CD4-positive, alpha-beta memory T cell (primary cell): ENCODE measurements at regions not wholly inside any gene's neighbourhood (a gene's known extent, or its start where the extent isn't known, plus 50 kb on each side); places are given as distances from the start of the nearest gene placed in this dataset.

Experiments used
- CTCF ChIA-PET: fragments of 350-600 bp; sonication (Branson Sonifier 250); formaldehyde crosslinking; loops from one replicate; lab custom pipeline; 2021; ENCODE audit warnings: inconsistent platforms; ENCODE audit not compliant: partially characterized antibody; lab: Charles Lee
- POLR2A ChIA-PET: fragments of 350-600 bp; sonication (Branson Sonifier 250); formaldehyde crosslinking; loops from one replicate; lab custom pipeline; 2021; ENCODE audit not compliant: partially characterized antibody; lab: Charles Lee
- DNase-seq, 5 donors: peaks; one replicate each; pipeline versions ENCODE4 v3.0.0 to v3.0.0-alpha.2; 2020 to 2022; ENCODE audit warnings: mixed read lengths in 1 of 5
- H3K27ac ChIP-seq: one replicate; pipeline ENCODE4 v1.7.0; 2013; ENCODE audit warnings: low read depth, low read length
- H3K27me3 ChIP-seq: 2 replicates; pipeline ENCODE4 v1.7.0; 2013; ENCODE audit warnings: mild to moderate bottlenecking, low read length, moderate library complexity; ENCODE audit not compliant: insufficient read depth
- H3K36me3 ChIP-seq: 2 replicates; pipeline ENCODE4 v1.7.0; 2013; ENCODE audit warnings: mild to moderate bottlenecking, low read length, moderate library complexity; ENCODE audit not compliant: insufficient read depth
- H3K4me1 ChIP-seq: 2 replicates; pipeline ENCODE4 v1.7.0; 2013; ENCODE audit warnings: mild to moderate bottlenecking, low read length, moderate library complexity; ENCODE audit not compliant: insufficient read depth
- H3K4me3 ChIP-seq, 2 donors: one replicate each; pipeline ENCODE4 v1.7.0; 2013; ENCODE audit warnings: low read length in 2 of 2, mild to moderate bottlenecking in 1 of 2
- H3K9me3 ChIP-seq, 2 donors: one replicate each; pipeline ENCODE4 v1.7.0; 2013; ENCODE audit warnings: low read length in 2 of 2, control low read depth in 1 of 2; ENCODE audit not compliant: control insufficient read depth in 1 of 2
- H3K27ac Mint-ChIP-seq, 7 donors: one replicate each; pipeline ENCODE4 v1.8.0; 2020 to 2021; ENCODE audit warnings: mixed read lengths in 7 of 7, mild to moderate bottlenecking in 6 of 7, inconsistent platforms in 3 of 7, moderate library complexity in 3 of 7
- H3K27me3 Mint-ChIP-seq, 2 donors: one replicate each; pipeline ENCODE4 v1.8.0; 2020 to 2021; ENCODE audit warnings: mixed read lengths in 2 of 2
- H3K36me3 Mint-ChIP-seq, 2 donors: one replicate each; pipeline ENCODE4 v1.8.0; 2020 to 2021; ENCODE audit warnings: mixed read lengths in 2 of 2, inconsistent platforms in 1 of 2, mild to moderate bottlenecking in 1 of 2
- H3K4me1 Mint-ChIP-seq, 4 donors: one replicate each; pipeline ENCODE4 v1.8.0; 2020 to 2021; ENCODE audit warnings: mixed read lengths in 4 of 4, mild to moderate bottlenecking in 1 of 4
- H3K4me3 Mint-ChIP-seq, 8 donors: one replicate each; pipeline ENCODE4 v1.8.0; 2020 to 2021; ENCODE audit warnings: mixed read lengths in 8 of 8, mild to moderate bottlenecking in 7 of 8, moderate library complexity in 6 of 8, inconsistent platforms in 3 of 8
- H3K9me3 Mint-ChIP-seq, 8 donors: one replicate each; pipeline ENCODE4 v1.8.0; 2020 to 2021; ENCODE audit warnings: mixed read lengths in 8 of 8, mild to moderate bottlenecking in 5 of 8, inconsistent platforms in 3 of 8, moderate library complexity in 1 of 8
- intact Hi-C: fragments of 100-400 bp; cut with micrococcal nuclease; formaldehyde crosslinking; loops from one replicate; pipeline ENCODE4 v1.15.1; 2023

GRCh38 chr4:66923081-66923865, 622.0 kb downstream of the CENPC start:
- Mint-ChIP-seq H3K4me3 (no peak overlapping the region), H3K36me3 (no peaks in the 10 kb centered on the region), H3K4me1 (no peaks in the 10 kb centered on the region), H3K27me3 (no peaks in the 10 kb centered on the region), H3K9me3 (peaks cover 0 to 15% (median 4%) of the 10 kb centered on the region in 8 donors), H3K27ac (no peak overlapping the region)
- no peaks in the 10 kb centered on the region for H3K27me3 ChIP-seq
- DNase-seq, result no peak
- no peak overlapping the region for H3K4me3 ChIP-seq
- no peaks in the 10 kb centered on the region for H3K4me1 ChIP-seq
- H3K27ac ChIP-seq, result no peak overlapping the region
- H3K9me3 ChIP-seq, result no peaks in the 10 kb centered on the region
- ChIA-PET POLR2A (no interaction called here), CTCF (no interaction called here)
- H3K36me3 ChIP-seq, result no peaks in the 10 kb centered on the region
- intact Hi-C loops, result no loop called here

GRCh38 chr4:66921433-66921832, 623.9 kb downstream of the CENPC start:
- Mint-ChIP-seq H3K9me3 (peaks cover 0 to 19% (median 8%) of the 10 kb centered on the region in 8 donors), H3K27me3 (no peaks in the 10 kb centered on the region), H3K27ac (no peak overlapping the region), H3K4me1 (no peaks in the 10 kb centered on the region), H3K4me3 (no peak overlapping the region), H3K36me3 (no peaks in the 10 kb centered on the region)
- no peaks in the 10 kb centered on the region for H3K4me1 ChIP-seq
- H3K9me3 ChIP-seq, result no peaks in the 10 kb centered on the region
- DNase-seq, result no peak
- ChIA-PET CTCF (no interaction called here), POLR2A (no interaction called here)
- intact Hi-C loops, result no loop called here
- no peaks in the 10 kb centered on the region for H3K27me3 ChIP-seq
- H3K36me3 ChIP-seq, result no peaks in the 10 kb centered on the region
- no peak overlapping the region for H3K4me3 ChIP-seq
- no peak overlapping the region for H3K27ac ChIP-seq

- intact Hi-C loops, result no loop called here
- no peak for DNase-seq
- ChIA-PET POLR2A (no interaction called here), CTCF (no interaction called here)
- H3K27ac ChIP-seq, result no peak overlapping the region
- no peaks in the 10 kb centered on the region for H3K4me1 Mint-ChIP-seq
- no peaks in the 10 kb centered on the region for H3K36me3 ChIP-seq
- H3K27me3 ChIP-seq, result no peaks in the 10 kb centered on the region
- no peaks in the 10 kb centered on the region for H3K36me3 Mint-ChIP-seq
- no peaks in the 10 kb centered on the region for H3K9me3 ChIP-seq
- H3K27me3 Mint-ChIP-seq, result no peaks in the 10 kb centered on the region
- no peaks in the 10 kb centered on the region for H3K4me1 ChIP-seq
- H3K4me3 Mint-ChIP-seq, result no peak overlapping the region
- H3K9me3 Mint-ChIP-seq, result peaks cover 0 to 19% (median 9%) of the 10 kb centered on the region in 8 donors
- H3K27ac Mint-ChIP-seq, result no peak overlapping the region
- no peak overlapping the region for H3K4me3 ChIP-seq
Measured at GRCh38 chr4:66920514-66920913, 624.8 kb downstream of the CENPC start.

- no peak overlapping the region for H3K4me3 Mint-ChIP-seq
- no peak overlapping the region for H3K4me3 ChIP-seq
- no peak overlapping the region for H3K27ac Mint-ChIP-seq
- H3K4me1 Mint-ChIP-seq, result no peaks in the 10 kb centered on the region
- ChIA-PET POLR2A (no interaction called here), CTCF (no interaction called here)
- H3K9me3 ChIP-seq, result no peaks in the 10 kb centered on the region
- H3K9me3 Mint-ChIP-seq, result peaks cover 0 to 12% (median 5%) of the 10 kb centered on the region in 8 donors
- no peaks in the 10 kb centered on the region for H3K27me3 ChIP-seq
- no peaks in the 10 kb centered on the region for H3K27me3 Mint-ChIP-seq
- H3K27ac ChIP-seq, result no peak overlapping the region
- H3K36me3 ChIP-seq, result no peaks in the 10 kb centered on the region
- intact Hi-C loops, result no loop called here
- H3K36me3 Mint-ChIP-seq, result no peaks in the 10 kb centered on the region
- DNase-seq, result no peak
- no peaks in the 10 kb centered on the region for H3K4me1 ChIP-seq
Measured at GRCh38 chr4:66911880-66912279, 633.4 kb downstream of the CENPC start.

GRCh38 chr4:66906314-66906713, 639.0 kb downstream of the CENPC start:
- Mint-ChIP-seq H3K27me3 (no peaks in the 10 kb centered on the region), H3K9me3 (peaks cover 0 to 11% (median 2%) of the 10 kb centered on the region in 8 donors), H3K4me3 (no peak overlapping the region), H3K27ac (no peak overlapping the region), H3K36me3 (no peaks in the 10 kb centered on the region), H3K4me1 (no peaks in the 10 kb centered on the region)
- ChIA-PET CTCF (no interaction called here), POLR2A (no interaction called here)
- Histone ChIP-seq H3K36me3 (no peaks in the 10 kb centered on the region), H3K4me3 (no peak overlapping the region), H3K27me3 (no peaks in the 10 kb centered on the region), H3K9me3 (no peaks in the 10 kb centered on the region), H3K27ac (no peak overlapping the region), H3K4me1 (no peaks in the 10 kb centered on the region)
- intact Hi-C loops, result no loop called here
- no peak for DNase-seq

GRCh38 chr4:66899422-66900065, 645.8 kb downstream of the CENPC start:
- POLR2A ChIA-PET, result no interaction called here
- Mint-ChIP-seq H3K9me3 (peaks cover 0 to 11% (median 2%) of the 10 kb centered on the region in 8 donors), H3K4me1 (no peaks in the 10 kb centered on the region), H3K4me3 (no peak overlapping the region), H3K27me3 (no peaks in the 10 kb centered on the region), H3K27ac (no peak overlapping the region), H3K36me3 (no peaks in the 10 kb centered on the region)
- H3K27me3 ChIP-seq, result no peaks in the 10 kb centered on the region
- H3K27ac ChIP-seq, result no peak overlapping the region
- H3K9me3 ChIP-seq, result no peaks in the 10 kb centered on the region
- H3K36me3 ChIP-seq, result no peaks in the 10 kb centered on the region
- CTCF ChIA-PET, result no interaction called here
- no peak overlapping the region for H3K4me3 ChIP-seq
- DNase-seq, result no peak
- H3K4me1 ChIP-seq, result no peaks in the 10 kb centered on the region
- intact Hi-C loops, result no loop called here

- no peaks in the 10 kb centered on the region for H3K36me3 ChIP-seq
- H3K4me3 ChIP-seq, result no peak overlapping the region
- ChIA-PET POLR2A (no interaction called here), CTCF (no interaction called here)
- Mint-ChIP-seq H3K27ac (no peak overlapping the region), H3K4me1 (no peaks in the 10 kb centered on the region), H3K36me3 (no peaks in the 10 kb centered on the region), H3K9me3 (peaks cover 0 to 14% (median 3%) of the 10 kb centered on the region in 8 donors), H3K27me3 (no peaks in the 10 kb centered on the region), H3K4me3 (no peak overlapping the region)
- no peaks in the 10 kb centered on the region for H3K27me3 ChIP-seq
- intact Hi-C loops, result no loop called here
- no peak for DNase-seq
- no peak overlapping the region for H3K27ac ChIP-seq
- no peaks in the 10 kb centered on the region for H3K9me3 ChIP-seq
- H3K4me1 ChIP-seq, result no peaks in the 10 kb centered on the region
Measured at GRCh38 chr4:66893807-66894206, 651.5 kb downstream of the CENPC start.
